Panc1 (cell line): ENCODE measurements at regions not wholly inside any gene's neighbourhood (a gene's known extent, or its start where the extent isn't known, plus 50 kb on each side); places are given as distances from the start of the nearest gene placed in this dataset.
"Not testable (repeated sequence)": the region's sequence is repeated elsewhere in the genome, so short reads cannot be mapped to it uniquely, and the experiment has no call there.

Experiments used
- ATAC-seq: fragments of 200-7000 bp; cut with Tn5 transposase; 2 replicates; pipeline ENCODE4 v1.9.1; 2020; ENCODE audit warnings: mild to moderate bottlenecking, moderate library complexity
- BruUV-seq: library from RNA; stranded (reverse); fragments of 400-500 nt; replicated peaks from 2 replicates; lab custom pipeline; 2021; lab: Mats Ljungman, UMichigan
- CTCF ChIA-PET: fragments of 300-600 bp; sonication (Branson Sonifier 250); formaldehyde crosslinking; loops from one replicate; lab custom pipeline; 2022; ENCODE audit warnings: antibody characterized with exemption; lab: Charles Lee
- POLR2A ChIA-PET: fragments of 300-600 bp; sonication (Branson Sonifier 250); formaldehyde crosslinking; loops from one replicate; lab custom pipeline; 2022; ENCODE audit warnings: antibody characterized with exemption; lab: Charles Lee
- DNase-seq: peaks from one replicate; pipeline ENCODE4 v3.0.0-alpha.2; 2010; ENCODE audit warnings: low read depth, low spot score
- H3K27ac ChIP-seq: 2 replicates; pipeline ENCODE4 v1.5.1; 2011; ENCODE audit warnings: mild to moderate bottlenecking, low read length, inconsistent platforms
- H3K27me3 ChIP-seq: fragments of 200-500 bp; sonication (Bioruptor generic); 2 replicates; pipeline ENCODE4 v1.6.0; 2014; ENCODE audit warnings: low read length, inconsistent platforms; ENCODE audit not compliant: control insufficient read depth, insufficient read depth
- H3K36me3 ChIP-seq: fragments of 200-500 bp; sonication (Bioruptor generic); 2 replicates; pipeline ENCODE4 v1.5.1; 2014; ENCODE audit warnings: inconsistent platforms, mild to moderate bottlenecking, low read length, moderate library complexity; ENCODE audit not compliant: control insufficient read depth, insufficient read depth
- H3K4me1 ChIP-seq: 2 replicates; pipeline ENCODE4 v1.5.1; 2011; ENCODE audit warnings: inconsistent platforms, mild to moderate bottlenecking, low read length, moderate library complexity; ENCODE audit not compliant: control insufficient read depth, insufficient read depth
- H3K4me3 ChIP-seq, 2 experiments: 2 replicates each; pipeline ENCODE4 v1.5.1; 2011 to 2012; ENCODE audit warnings: low read depth in 2 of 2, low read length in 2 of 2, mild to moderate bottlenecking in 2 of 2, inconsistent platforms in 1 of 2, moderate library complexity in 1 of 2
- H3K9me3 ChIP-seq: fragments of 200-500 bp; sonication (Bioruptor generic); 2 replicates; pipeline ENCODE4 v1.5.1; 2014; ENCODE audit warnings: low read depth, mild to moderate bottlenecking, inconsistent platforms, low read length, moderate library complexity; ENCODE audit not compliant: control insufficient read depth, insufficient read depth
- CTCF ChIP-seq: fragments of 450-650 bp; IDR thresholded peaks from 2 replicates; pipeline ENCODE4 v1.5.1; 2017; ENCODE audit warnings: mild to moderate bottlenecking
- POLR2AphosphoS5 ChIP-seq: IDR thresholded peaks from 2 replicates; pipeline ENCODE4 v1.6.1; 2012; ENCODE audit warnings: mild to moderate bottlenecking, low read depth, low read length, moderate library complexity
- REST ChIP-seq, 2 experiments: IDR thresholded peaks; 2 replicates each; pipeline ENCODE4 v1.6.1; 2011 to 2012; ENCODE audit warnings: low read depth in 2 of 2, control low read depth in 1 of 2, low read length in 1 of 2, mild to moderate bottlenecking in 1 of 2, moderate library complexity in 1 of 2; ENCODE audit not compliant: insufficient read depth in 1 of 2
- SIN3A ChIP-seq: IDR thresholded peaks from 2 replicates; pipeline ENCODE4 v1.6.1; 2012; ENCODE audit warnings: low read depth, mild to moderate bottlenecking, low read length, moderate library complexity, borderline replicate concordance; ENCODE audit not compliant: insufficient read depth
- TCF7L2 ChIP-seq: IDR thresholded peaks from 2 replicates; pipeline ENCODE4 v1.6.1; 2011; ENCODE audit warnings: mild to moderate bottlenecking, low read depth, low read length, inconsistent platforms
- in situ Hi-C: cut with HindIII; loops from 2 replicates; pipeline ENCODE4 v1.10.0; 2016; ENCODE audit warnings: low sequenced_read_pairs, low pct_unique_long_range_greater_than_20kb
- intact Hi-C: fragments of 100-400 bp; cut with micrococcal nuclease; formaldehyde crosslinking; loops from one replicate; pipeline ENCODE4 v1.10.0; 2022; ENCODE audit not compliant: unreplicated experiment

- H3K27ac ChIP-seq: no peak overlapping the region
- ChIA-PET CTCF (interaction anchor here (0.8 kb wide), 1 partner anchor 1474 kb away, joined by 4 read pairs; no protein-coding TSS in a partner anchor), POLR2A (interaction anchor here (0.6 kb wide), 1 partner anchor 144 kb away, joined by 3 read pairs; no protein-coding TSS in a partner anchor)
- H3K9me3 ChIP-seq: no peaks in the 10 kb centered on the region
- TF ChIP-seq REST (IDR thresholded peaks at IDR 0.05; ENCODE audit: insufficient read depth in 1 of 2, low read depth in 2 of 2, low read length in 1 of 2) (no peak), TCF7L2 (no peak), CTCF (no peak), SIN3A (no peak), POLR2AphosphoS5 (no peak)
- DNase-seq: no peak
- H3K36me3 ChIP-seq: no peaks in the 10 kb centered on the region
- H3K4me1 ChIP-seq: no peaks in the 10 kb centered on the region
- peaks cover 2% of the 10 kb centered on the region; the same call in 1 of the 2 replicates for H3K27me3 ChIP-seq
- H3K4me3 ChIP-seq: no peak overlapping the region
- in situ Hi-C loops (no loop called here), intact Hi-C loops (no loop called here)
- no peak for ATAC-seq
- BruUV-seq: no TSS peak
These were observed 343.2 kb downstream of the EIPR1 start for GRCh38 chr2:3034396-3034795.

- no peaks in the 10 kb centered on the region for H3K9me3 ChIP-seq
- CTCF ChIA-PET: no interaction called here
- peaks cover 7% of the 10 kb centered on the region for H3K27me3 ChIP-seq
- no peaks in the 10 kb centered on the region for H3K4me1 ChIP-seq
- intact Hi-C loops: no loop called here
- in situ Hi-C loops: no loop called here
- no peak overlapping the region for H3K4me3 ChIP-seq
- POLR2A ChIA-PET: no interaction called here
- TF ChIP-seq CTCF (no peak), SIN3A (no peak), REST (IDR thresholded peaks at IDR 0.05; ENCODE audit: insufficient read depth in 1 of 2, low read depth in 2 of 2, low read length in 1 of 2) (no peak), POLR2AphosphoS5 (no peak), TCF7L2 (no peak)
- no peaks in the 10 kb centered on the region for H3K36me3 ChIP-seq
- H3K27ac ChIP-seq: no peak overlapping the region
- BruUV-seq: no TSS peak
- no peak for ATAC-seq
- no peak for DNase-seq
These were observed 344.3 kb downstream of the EIPR1 start for GRCh38 chr2:3033315-3033714.

- CTCF ChIA-PET, in situ Hi-C loops: not testable (repeated sequence)
- H3K27me3 ChIP-seq: peaks cover 11% of the 10 kb centered on the region
These were observed 346.8 kb downstream of the EIPR1 start for GRCh38 chr2:3030791-3031190.

More at GRCh38 chr2:3030791-3031190, 346.8 kb downstream of the EIPR1 start:
- DNase-seq, BruUV-seq, H3K9me3 ChIP-seq, H3K4me3 ChIP-seq, H3K4me1 ChIP-seq, H3K27ac ChIP-seq, POLR2A ChIA-PET, H3K36me3 ChIP-seq, intact Hi-C loops, ATAC-seq: not testable (repeated sequence)
